GM12891 (cell line): ENCODE measurements at regions not wholly inside any gene's neighbourhood (a gene's known extent, or its start where the extent isn't known, plus 50 kb on each side); places are given as distances from the start of the nearest gene placed in this dataset.

Experiments
- DNase-seq: peaks from one replicate; pipeline ENCODE4 v3.0.0; 2011; ENCODE audit warnings: low spot score; ENCODE audit not compliant: insufficient read length
- FAIRE-seq: peaks from 2 replicates; lab custom pipeline; 2011; peaks lifted over from hg19 to GRCh38; lab: Jason Lieb, UNC
- PAX5 ChIP-seq: IDR thresholded peaks from 2 replicates; pipeline ENCODE4 v1.6.1; 2011; ENCODE audit warnings: low read length, moderate library complexity, mild to moderate bottlenecking; ENCODE audit not compliant: insufficient read depth, severe bottlenecking
- POLR2A ChIP-seq: IDR thresholded peaks from 2 replicates; pipeline ENCODE4 v1.6.1; 2011; ENCODE audit warnings: low read depth, low read length, control low read depth
- POLR2AphosphoS5 ChIP-seq: IDR thresholded peaks from 2 replicates; pipeline ENCODE4 v1.6.1; 2011; ENCODE audit warnings: low read depth, low read length, control low read depth
- POU2F2 ChIP-seq: IDR thresholded peaks from 2 replicates; pipeline ENCODE4 v1.6.1; 2011; ENCODE audit warnings: low read depth, mild to moderate bottlenecking, control low read depth, low read length, moderate library complexity
- SPI1 ChIP-seq: IDR thresholded peaks from 2 replicates; pipeline ENCODE4 v1.6.1; 2011; ENCODE audit warnings: low read depth, low read length, control low read depth
- TAF1 ChIP-seq: IDR thresholded peaks from 2 replicates; pipeline ENCODE4 v1.6.1; 2011; ENCODE audit warnings: low read depth, low read length, control low read depth

GRCh38 chr16:11446566-11447119 is 101.4 kb downstream of the RMI2 start:
- no peak for FAIRE-seq
- TF ChIP-seq POU2F2 (no peak), PAX5 (no peak), SPI1 (no peak), POLR2AphosphoS5 (no peak), POLR2A (no peak), TAF1 (no peak)
- DNase-seq: no peak

DNA sequence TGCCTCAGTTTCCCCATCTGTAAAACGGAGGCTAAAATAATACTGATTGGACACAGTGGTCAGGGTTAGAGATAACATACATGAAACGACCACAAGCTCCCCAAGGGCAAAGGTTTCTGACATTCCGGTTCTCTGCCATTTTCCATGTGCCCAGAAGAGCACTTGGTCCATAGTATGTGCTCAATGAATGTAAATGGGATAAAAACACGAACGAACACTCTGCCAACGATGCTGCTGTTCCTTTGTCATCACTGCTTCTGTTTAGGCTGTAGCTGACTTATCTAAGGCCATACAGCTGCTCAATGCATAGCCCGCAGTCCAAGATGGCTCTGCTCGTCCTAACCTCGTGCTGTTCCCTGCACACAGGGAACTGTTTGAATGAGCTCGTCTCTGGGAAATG is 102.0 kb downstream of the RMI2 start:
- TF ChIP-seq POLR2A (no peak), PAX5 (no peak), POLR2AphosphoS5 (no peak), TAF1 (no peak), SPI1 (no peak), POU2F2 (no peak)
- FAIRE-seq (no peak), DNase-seq (no peak)

DNA sequence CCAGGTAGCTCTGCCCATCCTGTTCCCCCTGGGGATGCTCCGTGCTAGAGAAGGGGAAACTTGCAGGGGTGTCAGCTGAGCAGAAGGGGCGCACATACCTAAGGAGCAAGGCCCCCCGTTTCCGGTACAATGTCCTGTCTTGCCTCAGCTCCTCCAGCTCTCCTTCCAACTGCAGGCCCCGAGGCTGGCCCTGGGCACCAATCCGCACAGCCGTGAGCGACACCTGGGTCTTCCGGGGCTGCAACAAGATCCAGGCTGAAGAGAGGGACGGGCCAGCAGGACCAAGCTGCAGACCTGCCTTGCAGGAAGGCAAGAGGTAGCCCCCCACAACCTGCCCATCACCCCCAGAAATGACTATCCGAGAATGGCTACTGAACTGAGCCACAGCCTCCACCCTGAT is 102.6 kb downstream of the RMI2 start:
- no peak for DNase-seq
- FAIRE-seq: no peak
- TF ChIP-seq POLR2A (no peak), PAX5 (no peak), POU2F2 (no peak), POLR2AphosphoS5 (no peak), SPI1 (no peak), TAF1 (no peak)

- FAIRE-seq (no peak), DNase-seq (no peak)
- TF ChIP-seq SPI1: no peak
These were observed 103.6 kb downstream of the RMI2 start for GRCh38 chr16:11448796-11449416.

- TF ChIP-seq PAX5 (no peak), POLR2A (no peak), POU2F2 (no peak), POLR2AphosphoS5 (no peak)
- DNase-seq (no peak), FAIRE-seq (no peak)
These were observed 104.5 kb downstream of the RMI2 start for GRCh38 chr16:11449716-11450115.

GRCh38 chr16:11450136-11450535 is 104.9 kb downstream of the RMI2 start:
- no peak for DNase-seq
- TF ChIP-seq POLR2AphosphoS5 (no peak), TAF1 (no peak), SPI1 (no peak), POLR2A (no peak), POU2F2 (no peak), PAX5 (no peak)
- no peak for FAIRE-seq

DNA sequence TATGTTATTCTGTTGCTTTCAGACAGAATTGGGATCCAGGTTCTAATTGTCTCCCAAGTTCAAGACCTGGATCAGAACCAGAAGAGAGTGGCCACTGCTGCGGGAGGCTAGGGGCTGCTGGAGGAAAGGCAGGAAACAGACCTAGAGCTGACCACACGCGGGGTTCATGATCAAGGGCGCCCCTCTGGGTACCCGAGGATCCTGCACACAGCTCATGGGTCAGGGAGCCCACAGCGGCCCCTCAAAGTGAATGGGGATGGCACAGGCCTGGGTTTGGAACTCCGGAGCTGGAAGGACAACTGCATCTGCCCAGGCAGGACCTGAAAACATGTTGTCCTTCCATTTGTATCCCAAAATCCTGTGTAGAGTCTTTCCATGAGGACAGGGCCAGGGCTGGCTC is 107.0 kb downstream of the RMI2 start:
- DNase-seq (no peak), FAIRE-seq (no peak)
- TF ChIP-seq SPI1 (no peak), PAX5 (no peak), POU2F2 (no peak), TAF1 (no peak), POLR2AphosphoS5 (no peak), POLR2A (no peak)

- DNase-seq (no peak), FAIRE-seq (no peak)
- TF ChIP-seq POLR2AphosphoS5 (no peak), POLR2A (no peak), PAX5 (no peak), POU2F2 (no peak), SPI1 (no peak), TAF1 (no peak)
These were observed 107.6 kb downstream of the RMI2 start for GRCh38 chr16:11452746-11453389.

- TF ChIP-seq POLR2A (no peak), PAX5 (no peak), TAF1 (no peak), POLR2AphosphoS5 (no peak), POU2F2 (no peak), SPI1 (no peak)
- DNase-seq: no peak
- FAIRE-seq: no peak
These were observed 111.5 kb downstream of the RMI2 start for GRCh38 chr16:11456741-11457140.

DNA sequence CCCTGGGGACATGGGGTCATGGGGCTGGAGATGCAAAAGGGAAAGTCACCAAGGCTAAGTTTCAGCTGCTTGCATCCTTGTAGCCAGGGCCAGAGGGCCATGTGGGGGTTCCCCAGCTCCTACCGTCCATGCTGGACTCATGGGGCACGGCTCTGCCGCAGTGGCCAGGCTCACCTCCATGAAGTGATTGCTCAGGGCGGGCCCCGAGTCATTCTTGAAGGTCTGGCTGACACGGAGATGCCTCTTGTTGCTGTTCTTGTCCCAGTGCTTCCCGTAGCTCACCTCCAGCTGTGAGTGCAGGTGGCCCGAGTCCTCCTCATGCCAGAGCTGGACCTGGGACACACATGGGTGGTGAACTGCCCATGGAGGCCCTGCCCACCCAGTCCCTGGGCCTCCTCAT is 114.5 kb downstream of the RMI2 start:
- no peak for FAIRE-seq
- DNase-seq: no peak
- no peak for TF ChIP-seq POU2F2
- no peak for TF ChIP-seq TAF1
- TF ChIP-seq POLR2AphosphoS5: no peak
- TF ChIP-seq PAX5: no peak
- no peak for TF ChIP-seq POLR2A
- TF ChIP-seq SPI1: no peak
